ENCODE measurements at regions not wholly inside any gene's neighbourhood (a gene's known extent, or its start where the extent isn't known, plus 50 kb on each side); places are given as distances from the start of the nearest gene placed in this dataset.
A peak's percentile ranks its signal among the peaks of the same experiment; 100 is the strongest.

DNA sequence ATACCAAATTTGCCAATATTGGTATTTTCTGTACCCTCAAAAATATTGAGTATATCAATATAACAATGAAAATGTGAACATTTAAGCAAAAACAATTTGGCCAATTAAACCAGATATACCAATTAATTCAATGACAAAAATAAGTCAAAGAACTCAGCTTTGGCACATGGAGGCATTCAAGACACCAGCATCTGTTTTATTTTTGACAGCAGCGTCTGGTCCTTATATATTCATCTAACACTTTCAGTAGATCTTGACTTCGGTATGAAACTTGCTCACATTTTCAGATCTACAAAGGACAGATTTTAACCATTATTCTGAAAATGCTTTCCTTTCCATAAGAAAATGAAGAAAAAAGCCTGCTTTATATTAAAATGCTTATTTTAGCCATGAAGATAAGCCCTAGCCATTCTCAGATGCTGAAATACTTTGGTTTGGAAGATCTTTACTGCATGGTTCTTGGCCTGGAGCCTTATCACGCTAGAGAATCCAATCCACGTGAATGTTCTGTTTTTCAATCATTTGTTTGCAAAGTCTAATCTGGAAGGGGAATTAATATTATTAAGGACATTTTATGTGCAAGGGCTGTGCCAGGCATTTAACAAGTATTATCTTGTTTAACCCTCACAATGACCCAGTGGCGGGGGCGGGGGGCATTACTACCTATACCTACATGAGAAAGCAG, 132.2 kb downstream of the DLEU7 start:
- no peak for DNase-seq (ENCODE audit: low read depth in 2 of 2)

DNA sequence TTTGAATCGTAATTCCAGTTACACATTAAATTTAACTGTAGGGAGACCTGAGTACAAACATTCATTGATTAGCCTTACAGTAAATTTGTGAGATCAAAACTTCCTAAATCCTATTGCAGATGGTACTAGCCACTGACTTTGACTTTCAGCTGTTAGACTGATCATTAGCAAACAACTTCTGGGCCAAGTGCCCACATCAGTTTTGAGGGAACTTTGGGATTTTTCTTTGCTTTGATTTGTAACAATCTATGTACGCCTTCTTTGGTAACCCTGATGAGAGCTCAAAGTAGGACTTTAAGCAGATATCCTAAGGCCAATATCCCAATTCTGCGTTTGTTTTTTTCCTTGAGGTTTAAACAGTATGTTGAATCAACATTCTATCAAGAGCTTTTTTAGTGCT, 131.5 kb downstream of the DLEU7 start:
- no peak for DNase-seq (ENCODE audit: low read depth in 2 of 2)

DNA sequence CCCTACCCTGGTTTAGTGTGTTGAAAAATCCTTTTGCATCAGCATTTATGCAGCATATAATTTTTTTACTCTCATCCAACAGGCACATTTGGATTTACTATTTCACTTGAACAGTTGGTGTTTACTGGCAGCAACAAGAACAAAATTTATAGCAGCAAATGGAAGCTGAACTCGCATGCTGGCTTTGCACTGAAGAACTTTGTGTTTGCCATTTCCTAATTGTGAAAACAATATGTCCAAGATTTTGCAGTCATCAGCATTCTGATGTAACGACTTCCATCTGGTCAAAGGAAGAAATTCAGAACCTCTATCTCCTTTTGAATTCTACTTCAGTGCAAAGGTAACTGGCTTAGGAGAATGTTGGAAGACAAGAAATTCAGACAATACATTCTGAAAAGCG, 131.0 kb downstream of the DLEU7 start:
- no peak for DNase-seq (ENCODE audit: low read depth in 2 of 2)

DNA sequence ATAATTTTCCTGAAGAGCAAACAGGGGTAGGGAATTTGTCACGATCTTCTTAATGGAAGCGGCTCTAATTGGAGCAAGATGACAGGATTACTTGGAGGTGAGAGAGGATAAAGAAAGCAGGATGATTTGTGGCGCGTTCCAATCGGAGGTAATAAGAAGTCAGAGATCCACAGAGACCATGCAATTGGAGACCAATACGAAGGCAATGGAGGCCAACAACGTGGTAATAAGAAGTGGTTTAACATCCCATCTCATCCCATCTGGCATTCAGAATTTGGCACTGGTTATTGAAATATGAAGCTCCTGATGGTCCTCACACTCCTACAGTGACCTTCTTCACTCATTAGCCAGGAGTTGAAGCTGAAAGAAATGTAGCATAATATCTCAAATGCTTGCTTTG, 130.6 kb downstream of the DLEU7 start:
- no peak for DNase-seq (ENCODE audit: low read depth in 2 of 2)

DNA sequence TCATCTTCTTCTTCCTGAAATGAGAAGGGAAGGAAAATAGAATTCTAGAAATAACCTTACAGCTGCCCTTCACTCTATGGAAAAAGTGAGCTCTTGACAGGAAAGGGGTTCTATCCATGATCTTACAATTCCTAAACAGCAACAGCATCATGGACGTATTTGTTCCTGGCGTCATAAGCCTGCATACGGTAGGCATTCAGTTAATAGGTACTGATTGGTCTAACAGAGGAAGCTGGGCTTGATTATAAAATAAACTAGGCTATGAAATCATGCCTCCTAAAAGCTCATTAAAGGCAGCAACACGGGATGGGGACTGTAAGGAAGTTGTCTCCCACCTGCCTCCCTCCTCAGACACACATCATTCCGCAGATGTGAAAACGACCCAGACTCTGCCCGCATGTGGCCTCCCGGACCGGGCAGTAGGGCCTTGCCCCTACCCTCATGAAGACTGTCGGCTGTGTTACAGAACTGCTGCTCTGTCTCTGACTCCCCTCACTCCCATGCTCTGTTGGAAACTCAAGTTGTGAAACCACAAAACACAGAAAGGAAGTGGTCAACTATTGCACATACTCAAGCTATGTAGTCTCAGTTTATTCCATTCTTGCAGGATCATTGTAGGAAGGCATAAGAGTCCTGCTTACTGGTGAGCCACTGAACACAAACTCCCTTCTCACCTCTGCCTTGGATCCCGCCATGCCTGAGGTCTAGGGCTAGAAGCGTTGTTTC, 129.8 kb downstream of the DLEU7 start:
- peak in 1 of 2 donors; percentile 1 for DNase-seq (ENCODE audit: low read depth in 2 of 2)

DNA sequence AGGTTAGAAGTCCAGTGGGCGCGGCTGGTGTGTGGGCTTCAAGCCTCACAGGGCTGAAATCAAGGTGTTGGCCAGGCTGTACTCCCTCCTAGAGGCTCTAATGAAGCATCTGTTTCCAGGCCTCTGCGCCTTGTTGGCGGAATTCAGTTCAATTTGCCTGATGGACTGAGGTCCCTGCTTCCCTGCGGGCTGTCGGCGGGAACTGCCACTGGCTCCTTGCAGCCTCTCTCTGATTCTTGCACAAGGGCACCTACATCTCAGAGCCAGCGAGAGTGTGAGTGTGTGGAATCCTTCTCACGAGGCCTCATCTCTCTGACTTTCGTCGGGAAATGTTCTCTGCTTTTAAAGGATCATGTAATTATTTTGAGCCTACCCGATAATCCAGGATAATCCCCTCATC, 128.6 kb downstream of the DLEU7 start:
- DNase-seq (ENCODE audit: low read depth in 2 of 2), result no peak

DNA sequence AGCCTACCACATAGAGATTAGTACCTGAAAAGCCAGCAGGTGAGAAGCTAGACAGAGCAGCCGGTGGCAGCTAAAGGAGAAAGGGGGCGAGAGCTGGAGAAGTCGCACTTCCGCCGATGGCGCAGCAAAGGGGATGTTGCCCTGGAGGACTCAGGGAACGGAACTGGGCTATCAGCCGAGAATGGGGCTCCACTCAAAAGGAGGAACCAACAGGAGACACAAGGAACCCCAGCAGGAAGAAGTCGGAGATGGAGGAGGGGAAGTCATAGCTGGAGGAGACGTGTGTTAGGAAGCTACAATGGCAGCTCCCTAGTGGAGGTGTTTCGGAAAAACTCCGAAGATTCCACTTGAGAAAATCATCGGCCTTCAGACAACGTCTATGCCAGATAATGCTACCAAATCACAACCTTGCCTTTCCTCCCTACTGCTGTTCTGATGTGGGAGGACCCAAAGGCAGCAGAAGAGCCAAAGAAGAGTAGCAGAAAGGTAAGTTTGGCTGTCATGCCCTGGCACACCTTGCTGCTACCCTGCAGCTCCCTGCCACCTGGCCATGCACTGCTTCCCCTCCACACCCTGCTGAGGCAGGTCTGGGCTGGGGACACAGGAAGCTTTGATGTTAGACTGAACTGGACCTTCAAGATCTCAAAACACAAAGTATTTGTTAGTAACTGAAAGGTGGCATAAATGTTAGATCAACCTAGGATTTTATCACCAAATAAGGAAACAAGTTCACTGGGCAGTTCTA, 127.9 kb downstream of the DLEU7 start:
- no peak for DNase-seq (ENCODE audit: low read depth in 2 of 2)

DNA sequence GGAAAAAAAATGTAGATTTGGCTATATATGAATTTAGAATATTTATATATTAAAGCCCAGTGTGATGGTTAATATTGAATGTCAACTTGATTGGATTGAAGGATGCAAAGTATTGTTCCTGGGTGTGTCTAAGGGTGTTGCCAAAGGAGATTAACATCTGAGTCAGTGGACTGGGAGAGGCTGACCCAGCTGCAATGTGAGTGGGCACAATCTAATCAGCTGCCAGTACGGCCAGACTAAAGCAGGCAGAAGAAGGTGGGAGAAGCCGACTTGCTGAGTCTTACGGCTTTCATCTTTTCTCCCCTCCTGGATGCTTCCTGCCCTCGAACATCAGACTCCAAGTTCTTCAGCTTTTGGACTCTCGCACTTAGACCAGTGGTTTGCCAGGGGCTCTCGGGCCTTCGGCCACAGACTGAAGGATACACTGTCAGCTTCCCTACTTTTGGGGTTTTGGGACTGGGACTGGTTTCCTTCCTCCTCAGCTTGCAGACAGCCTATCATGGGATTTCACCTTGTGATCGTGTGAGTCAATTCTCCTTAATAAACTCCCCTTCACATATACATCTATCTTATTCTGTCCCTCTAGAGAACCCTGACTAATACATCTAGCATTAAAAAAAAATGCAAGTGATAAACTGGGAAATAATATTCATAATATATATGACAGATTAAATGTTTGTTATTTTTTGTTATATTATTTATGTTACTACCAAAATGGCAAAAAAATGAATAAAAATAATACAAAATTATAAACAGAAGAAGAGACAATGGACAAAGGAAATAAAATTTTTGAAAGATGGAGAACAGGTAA, 122.4 kb downstream of the DLEU7 start:
- no peak for DNase-seq (ENCODE audit: low read depth in 2 of 2)

DNA sequence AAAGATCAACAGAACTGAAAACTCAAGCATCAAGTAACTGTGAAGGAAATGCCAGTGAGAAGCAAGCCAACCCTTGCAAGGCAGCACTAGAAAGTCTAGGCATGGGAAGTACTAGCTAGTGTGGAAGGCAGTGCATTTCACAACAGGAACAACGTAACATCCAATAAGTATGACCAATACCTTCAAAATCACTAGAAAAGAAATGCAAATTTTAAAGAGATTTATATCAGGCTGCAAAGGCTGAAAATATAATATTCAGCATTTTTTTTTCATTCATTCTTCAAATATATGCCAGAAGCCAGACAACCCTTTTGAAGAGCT, 121.9 kb downstream of the DLEU7 start:
- DNase-seq (ENCODE audit: low read depth in 2 of 2), result no peak

DNA sequence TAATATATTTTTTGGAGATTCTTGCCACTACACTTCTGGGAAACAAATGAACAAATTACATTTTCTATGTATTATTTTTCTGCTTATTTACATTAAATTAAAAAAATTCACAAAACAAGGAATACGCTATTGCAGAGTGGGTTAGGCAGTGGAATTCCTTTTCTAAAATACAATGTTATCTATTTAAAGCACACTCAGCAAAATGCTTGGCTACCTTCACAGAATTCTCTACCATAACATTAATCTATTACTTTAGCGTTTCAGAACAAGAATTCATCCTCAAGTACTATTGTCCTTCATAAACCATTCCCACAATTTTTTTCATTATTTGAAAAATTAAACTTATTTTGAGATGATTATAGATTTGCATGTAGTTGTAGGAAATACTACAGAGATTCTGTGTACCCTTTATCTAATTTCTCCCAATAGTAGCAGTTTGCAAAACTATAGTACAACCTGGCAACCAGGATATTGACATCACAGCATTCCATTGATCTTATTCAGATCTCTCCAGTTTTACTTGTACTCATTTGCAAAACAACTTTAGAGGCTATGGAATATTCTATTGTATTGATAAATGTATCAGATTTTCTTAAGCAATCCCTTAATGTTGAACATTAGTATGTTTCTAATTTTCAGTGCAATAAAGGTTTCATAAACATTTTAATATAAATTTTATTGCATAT, 120.9 kb downstream of the DLEU7 start:
- no peak for DNase-seq (ENCODE audit: low read depth in 2 of 2)

DNA sequence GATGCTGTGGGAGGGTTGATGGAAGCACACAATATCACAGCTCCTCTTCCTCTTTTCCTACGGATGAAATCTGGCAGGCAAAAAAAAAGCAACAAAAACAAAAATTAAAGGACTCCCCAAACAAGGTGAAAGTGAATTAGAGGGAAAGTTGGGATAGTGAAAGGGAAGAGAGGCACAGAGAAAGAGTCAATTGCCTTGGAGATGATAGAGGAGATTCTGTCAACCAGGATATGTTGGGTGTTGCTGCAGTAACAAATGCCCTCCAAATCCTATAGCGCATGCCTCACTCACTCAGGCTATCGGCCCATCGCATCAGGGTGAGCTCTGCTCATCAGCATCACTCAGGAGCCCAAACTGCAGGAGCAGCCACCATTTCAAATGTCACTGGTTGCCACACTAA, 119.1 kb downstream of the DLEU7 start:
- no peak for DNase-seq (ENCODE audit: low read depth in 2 of 2)

DNA sequence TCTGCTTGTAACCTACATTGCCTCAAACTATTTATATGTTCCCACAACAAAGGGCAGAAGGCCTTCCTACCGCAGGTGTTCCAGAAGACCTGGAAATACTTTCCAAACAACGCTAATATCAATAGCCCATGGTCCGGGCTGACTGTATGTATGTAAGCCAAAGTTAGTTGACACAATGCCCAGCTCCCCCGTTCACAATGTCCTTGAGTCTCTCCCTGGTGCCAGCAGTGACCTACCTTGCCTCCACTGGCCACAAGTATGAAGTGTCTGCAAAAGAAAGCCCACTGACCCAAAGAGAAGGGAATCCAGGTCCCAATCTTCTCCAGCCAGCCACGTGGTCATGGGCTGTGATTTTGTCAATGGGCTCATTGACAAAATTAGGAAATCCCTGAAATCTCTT, 118.6 kb downstream of the DLEU7 start:
- DNase-seq (ENCODE audit: low read depth in 2 of 2), result no peak

DNA sequence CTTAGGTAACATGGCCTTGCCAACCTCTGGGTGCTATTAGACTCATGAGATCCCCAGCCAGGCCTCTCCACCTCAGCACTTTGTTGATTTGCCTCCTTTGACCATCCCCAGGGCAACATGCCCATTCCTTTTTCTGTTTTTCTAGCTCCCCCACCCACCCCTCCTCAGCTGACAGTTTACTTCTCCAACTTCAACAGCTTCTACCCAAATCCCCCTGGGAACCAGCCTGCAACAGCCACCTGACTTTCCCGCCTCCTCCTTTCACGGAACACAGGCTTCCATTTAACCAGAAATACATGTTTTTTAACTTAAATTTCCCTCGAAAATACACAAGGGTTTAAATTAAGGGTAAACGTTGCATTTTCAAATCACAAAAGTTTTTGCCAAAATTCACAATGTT, 117.3 kb downstream of the DLEU7 start:
- no peak for DNase-seq (ENCODE audit: low read depth in 2 of 2)

DNA sequence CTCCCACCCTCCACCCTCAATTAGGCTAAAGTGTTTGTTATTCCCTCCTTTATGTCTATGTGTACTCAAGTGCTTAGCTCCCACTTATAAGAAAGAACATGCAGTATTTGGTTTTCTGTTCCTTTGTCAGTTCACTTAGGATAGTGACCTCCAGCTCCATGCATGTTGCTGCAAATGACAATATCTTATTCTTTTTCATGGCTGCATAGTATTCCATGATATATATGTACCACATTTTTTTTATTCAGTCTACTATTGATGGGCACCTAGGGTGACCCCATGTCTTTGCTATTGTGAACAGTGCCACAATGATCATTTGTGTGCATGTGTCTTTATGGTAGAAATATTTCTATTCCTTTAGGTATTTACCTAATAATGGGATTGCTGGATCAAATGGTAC, 114.3 kb downstream of the DLEU7 start:
- no peak for DNase-seq (ENCODE audit: low read depth in 2 of 2)

DNA sequence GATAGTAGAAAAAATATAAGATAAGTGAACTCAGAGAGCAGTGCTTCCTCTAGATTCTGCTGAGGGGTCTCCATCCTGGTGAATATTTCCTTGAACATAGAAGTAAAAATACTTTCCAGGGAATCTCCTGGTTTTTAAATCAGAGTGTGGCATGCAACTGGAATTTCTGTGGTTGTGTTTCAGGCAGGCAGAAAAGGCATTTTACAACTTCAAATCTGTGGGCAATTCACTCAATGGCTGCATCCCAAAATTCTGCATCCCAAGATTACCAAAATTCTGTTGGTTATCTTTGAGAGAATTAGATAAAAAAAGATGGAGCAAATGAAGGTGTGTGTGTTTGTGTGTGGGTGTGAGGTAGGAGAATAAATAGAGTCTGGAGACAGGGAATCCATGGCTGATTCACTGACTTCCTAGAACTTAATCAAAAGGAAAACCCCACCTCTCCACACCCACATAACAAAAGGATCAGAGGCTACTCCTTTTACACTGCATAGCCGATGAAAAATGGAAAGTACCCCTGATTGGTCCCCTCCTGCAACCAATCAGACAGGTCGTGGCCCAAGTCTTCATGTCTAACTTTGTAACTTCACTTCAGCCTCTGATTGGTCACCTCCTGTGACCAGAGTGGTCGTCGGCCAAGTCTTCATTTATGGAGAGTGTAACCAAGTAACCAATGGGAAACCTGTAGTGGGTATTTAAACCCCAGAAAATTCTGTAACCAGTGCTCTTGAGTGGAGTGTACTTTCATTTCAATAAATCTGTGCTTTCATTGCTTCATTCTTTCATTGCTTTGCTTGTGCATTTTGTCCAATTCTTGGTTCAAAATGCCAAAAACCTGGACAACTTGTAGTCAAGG, 112.8 kb downstream of the DLEU7 start:
- DNase-seq (ENCODE audit: low read depth in 2 of 2), result no peak

DNA sequence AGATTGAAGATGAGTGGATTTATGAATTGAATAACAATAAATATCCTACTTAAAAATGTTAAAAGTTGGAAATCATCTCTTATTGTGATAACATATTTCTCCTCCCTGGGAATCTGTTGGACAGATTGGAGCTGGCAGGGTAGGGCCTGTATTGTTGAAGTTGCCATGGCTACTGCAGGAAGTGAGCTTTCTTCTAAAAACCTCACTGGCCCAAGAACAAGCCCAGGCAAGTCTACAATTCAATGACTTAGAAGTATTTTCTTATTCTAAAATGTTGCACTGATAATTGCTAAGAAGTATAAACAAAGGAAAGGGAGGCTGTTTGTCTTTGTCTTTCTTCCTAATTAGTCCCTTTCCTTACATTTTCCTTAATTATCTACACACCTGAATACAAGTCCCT, 112.1 kb downstream of the DLEU7 start:
- DNase-seq (ENCODE audit: low read depth in 2 of 2), result no peak

DNA sequence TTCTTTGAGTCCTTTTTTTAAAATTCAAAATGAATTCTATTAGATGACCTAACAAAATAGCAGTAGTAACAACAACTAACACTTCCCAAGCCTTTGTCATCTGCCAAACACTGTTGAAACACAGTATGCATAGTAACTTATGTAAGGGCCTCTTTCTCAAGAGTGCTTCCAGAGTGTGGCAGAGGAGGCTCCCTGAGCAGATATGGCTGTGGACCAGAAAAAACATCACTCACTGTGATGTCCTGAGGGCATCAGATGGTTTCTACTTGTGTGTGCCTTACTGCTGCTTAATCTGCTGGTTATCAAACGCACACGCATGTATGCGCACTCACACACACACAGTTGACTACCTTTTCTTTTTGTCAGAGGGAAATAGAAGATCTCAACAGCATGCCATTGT, 110.8 kb downstream of the DLEU7 start:
- no peak for DNase-seq (ENCODE audit: low read depth in 2 of 2)

DNA sequence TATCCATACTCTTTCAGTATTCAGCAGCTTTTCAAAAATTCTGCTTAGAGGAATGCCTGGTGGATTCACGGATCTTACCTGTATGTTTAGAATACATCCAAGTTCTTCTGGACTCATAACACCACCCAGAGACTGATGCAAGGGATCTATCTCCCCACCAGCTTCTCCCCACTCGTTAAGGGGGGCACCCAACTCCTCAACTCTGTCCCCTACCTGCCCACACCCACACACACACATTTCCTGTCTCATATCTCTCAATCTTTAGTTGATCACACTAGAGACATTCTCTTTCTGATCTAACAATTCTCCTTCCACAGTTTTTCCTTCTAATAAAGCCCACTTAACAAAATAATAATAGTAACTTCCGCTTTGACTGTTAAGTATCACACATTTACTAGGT, 110.1 kb downstream of the DLEU7 start:
- DNase-seq (ENCODE audit: low read depth in 2 of 2), result no peak

DNA sequence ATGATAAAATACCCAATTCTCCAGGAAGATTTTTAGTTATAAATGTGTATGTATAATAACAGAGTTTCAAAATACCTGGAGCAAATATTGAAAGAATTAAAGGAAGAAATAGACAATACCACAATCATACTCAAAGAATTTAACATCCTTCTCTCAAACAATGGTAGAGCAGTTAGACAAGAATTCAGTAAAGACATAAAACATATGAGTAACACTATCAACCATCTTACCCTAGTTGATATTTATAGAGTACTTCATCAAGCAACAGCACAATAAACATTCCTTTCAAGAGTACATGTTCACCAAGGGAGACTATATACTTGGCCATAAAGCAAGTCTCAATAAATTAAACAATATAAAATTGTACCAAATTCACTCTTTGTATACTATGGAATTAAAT, 108.4 kb downstream of the DLEU7 start:
- no peak for DNase-seq (ENCODE audit: low read depth in 2 of 2)

DNA sequence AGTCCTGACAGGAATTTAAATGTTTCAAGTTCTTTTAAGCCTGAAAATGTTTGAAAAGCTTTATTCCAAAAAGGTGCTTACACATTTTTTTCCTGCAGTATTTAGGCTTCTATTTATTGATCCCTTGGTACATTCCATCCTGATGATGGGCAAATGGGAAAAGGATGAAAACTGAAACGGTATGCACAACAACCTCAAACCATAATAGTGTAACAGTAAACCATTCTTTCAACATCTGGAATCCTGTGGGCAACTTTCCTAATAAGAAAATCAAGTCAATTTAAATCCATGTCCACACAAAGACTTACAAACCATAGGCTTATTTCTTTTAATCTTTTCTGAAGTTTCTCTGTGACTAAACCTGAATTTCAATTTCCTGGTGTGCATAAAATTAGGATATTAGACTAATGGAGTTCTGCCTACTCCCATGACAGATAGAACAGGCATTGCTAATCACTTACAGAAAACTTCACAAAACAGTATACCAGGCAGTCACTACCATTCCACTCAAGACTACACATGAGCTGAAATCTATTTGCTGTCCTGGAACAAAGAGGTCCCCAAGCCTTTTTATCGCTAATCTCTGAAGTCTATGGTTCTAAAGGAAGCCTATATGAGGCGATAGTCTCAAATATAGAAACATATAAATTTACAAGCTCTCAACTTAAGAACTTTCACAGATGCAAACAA, 103.3 kb downstream of the DLEU7 start:
- DNase-seq (ENCODE audit: low read depth in 2 of 2), result no peak
